Nephron progenitor cell (in vitro differentiated cells): ENCODE measurements at regions not wholly inside any gene's neighbourhood (a gene's known extent, or its start where the extent isn't known, plus 50 kb on each side); places are given as distances from the start of the nearest gene placed in this dataset.

Experiments used
- DNase-seq: peaks from one replicate; pipeline ENCODE4 v3.0.0; 2021
- H3K27ac Mint-ChIP-seq: 2 replicates; pipeline ENCODE4 v1.8.0; 2021; ENCODE audit warnings: mild to moderate bottlenecking, moderate library complexity, mixed read lengths
- H3K27me3 Mint-ChIP-seq: 2 replicates; pipeline ENCODE4 v1.8.0; 2021; ENCODE audit warnings: mild to moderate bottlenecking, low read depth, mixed read lengths; ENCODE audit not compliant: poor library complexity
- H3K36me3 Mint-ChIP-seq: 2 replicates; pipeline ENCODE4 v1.8.0; 2021; ENCODE audit warnings: low read depth, mixed read lengths
- H3K4me1 Mint-ChIP-seq: 2 replicates; pipeline ENCODE4 v1.8.0; 2021; ENCODE audit warnings: mixed read lengths
- H3K4me3 Mint-ChIP-seq: 2 replicates; pipeline ENCODE4 v1.8.0; 2021; ENCODE audit warnings: mild to moderate bottlenecking, moderate library complexity, mixed read lengths
- H3K9me3 Mint-ChIP-seq: 2 replicates; pipeline ENCODE4 v1.8.0; 2021; ENCODE audit warnings: mild to moderate bottlenecking, moderate library complexity, mixed read lengths
- TF ChIP-seq, protein P1 (sequence below): fragments of 200-600 bp; sonication (generic); IDR thresholded peaks from 2 replicates; pipeline ENCODE4 v1.5.0; 2021; ENCODE audit warnings: antibody characterized with exemption

DNA sequence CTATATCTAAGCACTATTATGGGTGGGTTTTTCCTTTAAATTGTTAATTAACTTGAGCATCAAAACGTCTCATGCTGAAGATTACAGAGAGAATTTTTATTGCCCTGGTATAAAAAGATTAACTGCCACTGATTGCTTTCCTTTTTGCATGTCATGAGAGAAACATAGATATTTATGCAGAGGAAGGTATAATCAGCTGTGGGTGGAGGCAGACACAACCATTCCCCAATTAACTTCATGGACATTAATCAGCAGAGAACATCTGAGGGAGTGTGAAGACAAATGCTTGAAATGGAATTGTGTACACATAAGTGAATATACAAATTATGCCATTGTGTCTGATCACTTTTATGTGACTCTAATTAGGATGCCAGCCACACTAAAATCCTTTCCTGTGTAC, 115.2 kb upstream of the CPHXL start:
- DNase-seq = no peak
- peaks cover 5% of the 10 kb centered on the region for H3K9me3 Mint-ChIP-seq
- TF ChIP-seq, protein P1, sequence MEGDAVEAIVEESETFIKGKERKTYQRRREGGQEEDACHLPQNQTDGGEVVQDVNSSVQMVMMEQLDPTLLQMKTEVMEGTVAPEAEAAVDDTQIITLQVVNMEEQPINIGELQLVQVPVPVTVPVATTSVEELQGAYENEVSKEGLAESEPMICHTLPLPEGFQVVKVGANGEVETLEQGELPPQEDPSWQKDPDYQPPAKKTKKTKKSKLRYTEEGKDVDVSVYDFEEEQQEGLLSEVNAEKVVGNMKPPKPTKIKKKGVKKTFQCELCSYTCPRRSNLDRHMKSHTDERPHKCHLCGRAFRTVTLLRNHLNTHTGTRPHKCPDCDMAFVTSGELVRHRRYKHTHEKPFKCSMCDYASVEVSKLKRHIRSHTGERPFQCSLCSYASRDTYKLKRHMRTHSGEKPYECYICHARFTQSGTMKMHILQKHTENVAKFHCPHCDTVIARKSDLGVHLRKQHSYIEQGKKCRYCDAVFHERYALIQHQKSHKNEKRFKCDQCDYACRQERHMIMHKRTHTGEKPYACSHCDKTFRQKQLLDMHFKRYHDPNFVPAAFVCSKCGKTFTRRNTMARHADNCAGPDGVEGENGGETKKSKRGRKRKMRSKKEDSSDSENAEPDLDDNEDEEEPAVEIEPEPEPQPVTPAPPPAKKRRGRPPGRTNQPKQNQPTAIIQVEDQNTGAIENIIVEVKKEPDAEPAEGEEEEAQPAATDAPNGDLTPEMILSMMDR = no peak
- H3K36me3 Mint-ChIP-seq = no peaks in the 10 kb centered on the region
- no peaks in the 10 kb centered on the region for H3K27me3 Mint-ChIP-seq
- H3K27ac Mint-ChIP-seq = no peak overlapping the region
- H3K4me3 Mint-ChIP-seq = no peak overlapping the region
- peaks cover 40% of the 10 kb centered on the region for H3K4me1 Mint-ChIP-seq

DNA sequence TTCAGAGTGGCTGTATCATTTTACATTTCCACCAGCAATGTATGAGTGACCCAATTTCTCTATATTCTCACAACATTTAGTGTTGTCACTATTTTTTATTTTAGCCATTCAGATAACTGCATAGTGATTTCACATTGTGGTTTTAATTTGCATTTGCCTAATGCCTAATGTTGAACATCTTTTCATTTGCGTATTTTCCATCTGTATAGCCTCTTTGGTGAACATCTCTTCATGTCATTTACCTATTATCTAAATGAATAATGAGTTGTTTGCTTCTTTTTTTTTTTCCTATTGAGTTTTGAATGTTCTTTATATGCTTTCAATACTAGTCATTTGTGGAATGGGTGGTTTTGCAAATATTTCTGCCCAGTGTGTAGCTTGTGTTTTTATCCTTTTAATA, 120.9 kb upstream of the CPHXL start:
- Mint-ChIP-seq H3K4me1 (no peaks in the 10 kb centered on the region), H3K36me3 (no peaks in the 10 kb centered on the region), H3K9me3 (peaks cover 9% of the 10 kb centered on the region), H3K4me3 (no peak overlapping the region), H3K27ac (no peak overlapping the region), H3K27me3 (peaks cover 6% of the 10 kb centered on the region)
- TF ChIP-seq, protein P1 = no peak
- DNase-seq = no peak

DNA sequence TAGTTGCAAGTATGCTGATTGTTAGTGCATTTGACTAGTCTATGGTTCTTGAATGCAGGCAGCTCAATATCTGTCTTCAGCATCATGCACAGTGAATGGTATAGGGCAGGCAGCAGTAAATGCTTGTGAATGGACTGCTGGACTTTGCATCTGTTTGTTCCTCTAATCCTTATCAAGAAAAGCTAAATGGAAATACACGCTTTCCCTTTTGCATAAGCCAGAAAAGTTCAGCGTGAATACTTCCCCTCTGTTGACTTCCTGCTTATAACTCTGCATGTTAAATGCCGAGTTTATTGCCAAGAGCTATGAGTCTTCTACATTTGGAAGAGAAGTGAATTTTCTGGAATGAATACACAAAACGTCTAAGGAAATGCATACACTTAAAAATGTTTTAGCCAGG, 127.9 kb upstream of the CPHXL start:
- TF ChIP-seq, protein P1 = no peak
- H3K27ac Mint-ChIP-seq = no peak overlapping the region
- H3K9me3 Mint-ChIP-seq = no peaks in the 10 kb centered on the region
- no peaks in the 10 kb centered on the region for H3K27me3 Mint-ChIP-seq
- H3K4me1 Mint-ChIP-seq = peaks cover 2% of the 10 kb centered on the region
- no peak overlapping the region for H3K4me3 Mint-ChIP-seq
- DNase-seq = no peak
- no peaks in the 10 kb centered on the region for H3K36me3 Mint-ChIP-seq

DNA sequence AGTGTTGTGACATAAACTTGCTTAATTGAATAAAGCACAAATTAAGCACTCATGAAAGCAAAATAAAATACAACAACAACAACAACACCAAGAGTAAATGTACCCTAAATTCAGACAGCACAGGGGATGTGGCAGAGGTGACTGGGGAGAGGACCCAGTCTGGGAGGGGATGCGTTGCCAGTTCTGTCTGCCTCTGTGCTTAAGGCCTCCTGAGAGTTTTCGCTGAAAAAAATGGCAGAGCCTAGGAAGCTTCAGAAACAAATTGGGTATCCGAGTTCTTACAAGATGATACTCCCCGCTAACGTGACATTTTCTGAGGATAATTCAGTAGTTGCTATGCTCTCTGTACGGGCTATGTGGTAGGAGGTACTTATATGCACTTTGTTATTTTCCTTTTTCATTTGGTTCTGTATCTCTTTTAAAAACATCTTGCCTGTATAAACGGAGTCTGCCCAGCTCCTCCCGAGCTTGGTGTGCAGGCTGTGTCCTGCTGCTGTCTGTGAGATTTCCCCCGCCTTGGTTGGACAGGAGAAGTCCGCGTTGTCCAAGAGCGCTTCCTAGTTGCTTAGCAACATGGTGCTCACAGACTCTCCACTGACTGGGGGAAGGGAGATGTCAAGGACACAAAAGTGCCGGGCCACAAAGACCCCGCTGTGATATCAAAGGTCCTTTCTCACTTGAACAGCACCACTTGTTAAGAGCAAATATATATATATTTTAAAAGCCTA, 134.2 kb upstream of the CPHXL start:
- peaks cover 32% of the 10 kb centered on the region for H3K4me1 Mint-ChIP-seq
- H3K27me3 Mint-ChIP-seq = peaks cover 7% of the 10 kb centered on the region
- peak overlapping the region; percentile 45 for H3K4me3 Mint-ChIP-seq
- peak; percentile 27 for DNase-seq
- TF ChIP-seq, protein P1 = no peak
- H3K9me3 Mint-ChIP-seq = no peaks in the 10 kb centered on the region
- H3K27ac Mint-ChIP-seq = peak overlapping the region; percentile 21
- H3K36me3 Mint-ChIP-seq = no peaks in the 10 kb centered on the region

DNA sequence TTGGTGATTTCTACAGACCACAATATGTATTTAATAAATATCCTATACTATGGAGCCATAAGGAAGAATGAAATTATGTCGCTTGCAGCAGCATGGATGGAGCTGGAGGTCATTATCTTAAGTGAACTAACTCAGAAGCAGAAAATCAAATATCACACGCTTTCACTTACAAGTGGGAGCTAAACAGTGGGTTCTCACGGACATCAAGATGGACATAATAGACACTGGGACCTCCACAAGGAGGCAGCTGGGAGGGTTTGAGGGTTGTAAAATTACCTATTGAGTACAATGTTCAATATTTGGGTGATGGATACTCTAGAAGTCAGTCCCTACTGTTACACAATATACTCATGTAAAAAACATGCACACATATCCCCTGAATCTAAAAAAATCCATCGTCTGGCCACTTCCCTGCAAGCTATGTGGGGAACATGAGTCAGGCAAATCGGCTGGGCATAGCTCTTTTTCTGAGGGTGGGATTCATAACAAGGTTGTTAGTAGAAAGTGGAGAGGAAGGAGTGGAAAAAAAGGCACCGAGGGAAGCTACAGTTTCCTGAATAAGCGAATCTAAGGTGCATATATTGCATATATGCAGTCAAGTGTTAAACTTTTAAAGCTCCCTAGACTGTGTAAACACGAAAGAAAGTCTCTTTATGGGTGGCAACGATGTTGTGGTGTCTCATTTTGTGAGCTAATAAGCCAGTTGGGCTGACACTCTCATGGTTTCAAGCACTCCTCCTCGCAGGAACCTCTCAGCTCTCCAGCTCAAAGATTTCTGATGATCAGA, 135.2 kb upstream of the CPHXL start:
- Mint-ChIP-seq H3K9me3 (no peaks in the 10 kb centered on the region), H3K4me1 (peaks cover 32% of the 10 kb centered on the region), H3K27me3 (peaks cover 7% of the 10 kb centered on the region), H3K4me3 (no peak overlapping the region), H3K36me3 (no peaks in the 10 kb centered on the region), H3K27ac (peak overlapping the region; percentile 48)
- TF ChIP-seq, protein P1 = no peak
- no peak for DNase-seq

DNA sequence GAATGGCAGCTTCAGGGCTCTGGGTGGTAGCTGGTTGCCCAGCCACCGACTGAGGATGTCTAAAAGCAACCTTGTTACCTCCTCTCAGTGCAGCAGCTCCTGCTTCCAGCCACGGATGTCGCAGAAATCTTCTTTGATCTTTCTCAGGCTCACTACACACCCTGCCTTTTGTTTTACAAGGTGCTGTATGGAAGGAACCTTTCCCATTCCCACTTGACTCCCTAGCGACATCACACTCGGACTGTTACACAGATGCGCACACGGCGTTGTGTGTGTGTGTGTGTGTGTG, 135.8 kb upstream of the CPHXL start:
- DNase-seq = no peak
- Mint-ChIP-seq H3K4me1 (peaks cover 32% of the 10 kb centered on the region), H3K27me3 (peaks cover 7% of the 10 kb centered on the region), H3K4me3 (no peak overlapping the region), H3K9me3 (no peaks in the 10 kb centered on the region), H3K27ac (peak overlapping the region; percentile 48), H3K36me3 (no peaks in the 10 kb centered on the region)
- TF ChIP-seq, protein P1 = no peak
